Stimulated activated naive CD4-positive, alpha-beta T cell (primary cell): ENCODE measurements at regions not wholly inside any gene's neighbourhood (a gene's known extent, or its start where the extent isn't known, plus 50 kb on each side); places are given as distances from the start of the nearest gene placed in this dataset.
"Not testable (repeated sequence)": the region's sequence is repeated elsewhere in the genome, so short reads cannot be mapped to it uniquely, and the experiment has no call there.

Experiments used
- DNase-seq, 6 experiments: peaks; one replicate each; lab custom pipeline; 2025; lab: John Stamatoyannopoulos, UW

GRCh38 chr7:112678626-112679025, 111.6 kb downstream of the TMEM168 start:
- no peak for DNase-seq

- DNase-seq, result not testable (repeated sequence)
These were observed 100.6 kb downstream of the TMEM168 start for GRCh38 chr7:112689466-112690177.

GRCh38 chr7:112692333-112692732, 97.9 kb downstream of the TMEM168 start:
- no peak for DNase-seq

- not testable (repeated sequence) for DNase-seq
These were observed 93.0 kb downstream of the TMEM168 start for GRCh38 chr7:112697211-112697610.

GRCh38 chr7:112699725-112700513, 90.3 kb downstream of the TMEM168 start:
- no peak for DNase-seq

- DNase-seq, result no peak
These were observed 88.7 kb downstream of the TMEM168 start for GRCh38 chr7:112701456-112701855.

GRCh38 chr7:112707655-112708054, 82.5 kb downstream of the TMEM168 start:
- DNase-seq, result no peak

GRCh38 chr7:112708236-112708635, 82.0 kb downstream of the TMEM168 start:
- DNase-seq, result no peak
